NCI-H1105 treated with DMSO at 0.1 percent for 48 hours (cell line): ENCODE measurements at regions not wholly inside any gene's neighbourhood (a gene's known extent, or its start where the extent isn't known, plus 50 kb on each side); places are given as distances from the start of the nearest gene placed in this dataset.

Experiments used
- DNase-seq: peaks from one replicate; lab custom pipeline; 2025; lab: John Stamatoyannopoulos, UW

GRCh38 chr12:28879379-28879778, 269.7 kb upstream of the FAR2 start:
- DNase-seq, result no peak

- DNase-seq, result no peak
Observed at GRCh38 chr12:28882444-28882843, 266.6 kb upstream of the FAR2 start.

- no peak for DNase-seq
Observed at GRCh38 chr12:28883406-28883997, 265.6 kb upstream of the FAR2 start.

- DNase-seq, result no peak
Observed at GRCh38 chr12:28884904-28885679, 264.0 kb upstream of the FAR2 start.

GRCh38 chr12:28885928-28886327, 263.1 kb upstream of the FAR2 start:
- no peak for DNase-seq

GRCh38 chr12:28887461-28887990, 261.6 kb upstream of the FAR2 start:
- no peak for DNase-seq

- DNase-seq, result no peak
Observed at GRCh38 chr12:28890664-28891063, 258.4 kb upstream of the FAR2 start.

GRCh38 chr12:28891126-28891525, 258.0 kb upstream of the FAR2 start:
- no peak for DNase-seq

GRCh38 chr12:28893365-28893764, 255.7 kb upstream of the FAR2 start:
- no peak for DNase-seq

- no peak for DNase-seq
Observed at GRCh38 chr12:28893856-28894255, 255.2 kb upstream of the FAR2 start.

GRCh38 chr12:28896421-28896820, 252.7 kb upstream of the FAR2 start:
- DNase-seq, result no peak

- no peak for DNase-seq
Observed at GRCh38 chr12:28898038-28898437, 251.0 kb upstream of the FAR2 start.

- DNase-seq, result no peak
Observed at GRCh38 chr12:28899951-28900350, 249.1 kb upstream of the FAR2 start.

GRCh38 chr12:28905220-28905955, 243.7 kb upstream of the FAR2 start:
- DNase-seq, result no peak

- DNase-seq, result no peak
Observed at GRCh38 chr12:28908646-28909045, 240.4 kb upstream of the FAR2 start.

GRCh38 chr12:28909291-28909690, 239.8 kb upstream of the FAR2 start:
- DNase-seq, result no peak

GRCh38 chr12:28925719-28926376, 223.2 kb upstream of the FAR2 start:
- DNase-seq, result no peak

- no peak for DNase-seq
Observed at GRCh38 chr12:28930704-28931103, 218.4 kb upstream of the FAR2 start.

GRCh38 chr12:28933176-28933575, 215.9 kb upstream of the FAR2 start:
- no peak for DNase-seq

- no peak for DNase-seq
Observed at GRCh38 chr12:28933864-28934527, 215.1 kb upstream of the FAR2 start.

- no peak for DNase-seq
Observed at GRCh38 chr12:28936221-28936620, 212.9 kb upstream of the FAR2 start.

- no peak for DNase-seq
Observed at GRCh38 chr12:28936711-28937110, 212.4 kb upstream of the FAR2 start.
